H9 (cell line): ENCODE measurements at regions not wholly inside any gene's neighbourhood (a gene's known extent, or its start where the extent isn't known, plus 50 kb on each side); places are given as distances from the start of the nearest gene placed in this dataset.

Experiments
- DNase-seq: peaks from one replicate; pipeline ENCODE4 v3.0.0-alpha.2; 2017
- H2AFZ ChIP-seq: one replicate; pipeline ENCODE4 v1.6.1; 2013; ENCODE audit warnings: mild to moderate bottlenecking, low read length, control low read depth, moderate library complexity
- H2AK5ac ChIP-seq: 2 replicates; pipeline ENCODE4 v1.6.1; 2013; ENCODE audit warnings: low read length, control low read depth, mixed read lengths; ENCODE audit not compliant: insufficient read length
- H2BK120ac ChIP-seq: one replicate; pipeline ENCODE4 v1.6.1; 2013; ENCODE audit warnings: low read depth, mild to moderate bottlenecking, low read length, control low read depth, inconsistent platforms; ENCODE audit not compliant: poor library complexity, severe bottlenecking
- H2BK12ac ChIP-seq: 2 replicates; pipeline ENCODE4 v1.6.1; 2013; ENCODE audit warnings: low read length, control low read depth, mixed read lengths, low read depth; ENCODE audit not compliant: insufficient read length
- H2BK15ac ChIP-seq: 2 replicates; pipeline ENCODE4 v1.6.1; 2013; ENCODE audit warnings: low read depth, low read length, control low read depth
- H2BK20ac ChIP-seq: one replicate; pipeline ENCODE4 v1.6.1; 2013; ENCODE audit warnings: low read depth, mild to moderate bottlenecking, low read length, control low read depth, inconsistent platforms; ENCODE audit not compliant: poor library complexity, severe bottlenecking
- H2BK5ac ChIP-seq: 2 replicates; pipeline ENCODE4 v1.6.1; 2013; ENCODE audit warnings: low read length, control low read depth, mixed read lengths; ENCODE audit not compliant: insufficient read length
- H3K14ac ChIP-seq: 2 replicates; pipeline ENCODE4 v1.6.1; 2013; ENCODE audit warnings: low read length, control low read depth; ENCODE audit not compliant: insufficient read depth
- H3K18ac ChIP-seq: 2 replicates; pipeline ENCODE4 v1.6.1; 2013; ENCODE audit warnings: low read depth, mild to moderate bottlenecking, mixed read lengths, low read length, control low read depth; ENCODE audit not compliant: insufficient read length
- H3K23ac ChIP-seq: 2 replicates; pipeline ENCODE4 v1.6.1; 2013; ENCODE audit warnings: low read length, control low read depth, mixed read lengths, low read depth; ENCODE audit not compliant: insufficient read length
- H3K23me2 ChIP-seq: 2 replicates; pipeline ENCODE4 v1.6.1; 2013; ENCODE audit warnings: low read depth, mild to moderate bottlenecking, mixed read lengths, low read length, control low read depth; ENCODE audit not compliant: insufficient read length, poor library complexity, severe bottlenecking
- H3K27ac ChIP-seq: 2 replicates; pipeline ENCODE4 v1.5.1; 2013; ENCODE audit warnings: low read length, control low read depth, mixed read lengths, low read depth; ENCODE audit not compliant: insufficient read length
- H3K27me3 ChIP-seq: 2 replicates; pipeline ENCODE4 v1.6.1; 2013; ENCODE audit warnings: low read length, control low read depth, inconsistent platforms; ENCODE audit not compliant: insufficient read depth
- H3K4ac ChIP-seq: 2 replicates; pipeline ENCODE4 v1.6.1; 2013; ENCODE audit warnings: low read depth, mild to moderate bottlenecking, control low read depth, inconsistent platforms, low read length, moderate library complexity
- H3K4me1 ChIP-seq: 2 replicates; pipeline ENCODE4 v1.6.1; 2013; ENCODE audit warnings: low read length, control low read depth, inconsistent platforms; ENCODE audit not compliant: insufficient read depth
- H3K4me2 ChIP-seq: 2 replicates; pipeline ENCODE4 v1.6.1; 2013; ENCODE audit warnings: low read length, control low read depth, mixed read lengths; ENCODE audit not compliant: insufficient read length, insufficient read depth
- H3K56ac ChIP-seq: 2 replicates; pipeline ENCODE4 v1.6.1; 2013; ENCODE audit warnings: low read depth, mild to moderate bottlenecking, mixed read lengths, low read length, control low read depth; ENCODE audit not compliant: insufficient read length
- H3K79me1 ChIP-seq: 2 replicates; pipeline ENCODE4 v1.6.1; 2013; ENCODE audit warnings: low read depth, mild to moderate bottlenecking, moderate library complexity, low read length, control low read depth, inconsistent platforms; ENCODE audit not compliant: insufficient read depth, poor library complexity, severe bottlenecking
- H3K79me2 ChIP-seq: 2 replicates; pipeline ENCODE4 v1.6.1; 2013; ENCODE audit warnings: low read length, control low read depth, inconsistent platforms; ENCODE audit not compliant: insufficient read depth
- H3K9ac ChIP-seq: 2 replicates; pipeline ENCODE4 v1.6.1; 2013; ENCODE audit warnings: low read length, control low read depth, mixed read lengths; ENCODE audit not compliant: insufficient read length; ENCODE audit errors: extremely low read depth
- H3K9me3 ChIP-seq: one replicate; pipeline ENCODE4 v1.6.1; 2013; ENCODE audit warnings: low read depth, low read length, inconsistent platforms; ENCODE audit not compliant: control insufficient read depth
- H3T11ph ChIP-seq: one replicate; pipeline ENCODE4 v1.6.1; 2013; ENCODE audit warnings: mild to moderate bottlenecking, low read length, control low read depth, inconsistent platforms
- H4K20me1 ChIP-seq: one replicate; pipeline ENCODE4 v1.6.1; 2013; ENCODE audit not compliant: control insufficient read depth, insufficient read length, insufficient read depth
- H4K5ac ChIP-seq: 2 replicates; pipeline ENCODE4 v1.6.1; 2013; ENCODE audit warnings: low read depth, mild to moderate bottlenecking, mixed read lengths, low read length, control low read depth; ENCODE audit not compliant: insufficient read length
- H4K8ac ChIP-seq: replicated peaks from 2 replicates; pipeline ENCODE4 v1.6.1; 2013; ENCODE audit warnings: low read length, control low read depth, mixed read lengths, low read depth; ENCODE audit not compliant: insufficient read length
- H4K91ac ChIP-seq: 2 replicates; pipeline ENCODE4 v1.6.1; 2013; ENCODE audit warnings: low read depth, mild to moderate bottlenecking, moderate library complexity, mixed read lengths, low read length, control low read depth; ENCODE audit not compliant: insufficient read length
- H3K27ac Mint-ChIP-seq, 3 experiments: 2 replicates in 2 of 3; 3 replicates in 1 of 3; pipeline ENCODE4 v1.8.0; 2020 to 2021; ENCODE audit warnings: mixed read lengths in 3 of 3, mild to moderate bottlenecking in 1 of 3, moderate library complexity in 1 of 3
- H3K27me3 Mint-ChIP-seq: 2 replicates; pipeline ENCODE4 v1.8.0; 2021; ENCODE audit warnings: low read depth, mild to moderate bottlenecking, moderate library complexity, mixed read lengths
- H3K36me3 Mint-ChIP-seq, 3 experiments: 2 replicates in 2 of 3; 3 replicates in 1 of 3; pipeline ENCODE4 v1.8.0; 2020 to 2021; ENCODE audit warnings: low read depth in 3 of 3, mixed read lengths in 3 of 3; ENCODE audit not compliant: insufficient read depth in 1 of 3
- H3K4me1 Mint-ChIP-seq, 2 experiments: 2 replicates each; pipeline ENCODE4 v1.8.0; 2020; ENCODE audit warnings: mixed read lengths in 2 of 2
- H3K4me3 Mint-ChIP-seq, 2 experiments: 2 replicates in 1 of 2; 3 replicates in 1 of 2; pipeline ENCODE4 v1.8.0; 2020 to 2021; ENCODE audit warnings: mild to moderate bottlenecking in 2 of 2, mixed read lengths in 2 of 2, moderate library complexity in 1 of 2
- H3K9me3 Mint-ChIP-seq, 2 experiments: 2 replicates in 1 of 2; 3 replicates in 1 of 2; pipeline ENCODE4 v1.8.0; 2020; ENCODE audit warnings: mild to moderate bottlenecking in 2 of 2, mixed read lengths in 2 of 2, moderate library complexity in 1 of 2
- WGBS: extraction: QIAGEN DNeasy Blood & Tissue Kit; methylation state at CpG from one replicate; pipeline ENCODE4 v1.1.7; 2013; ENCODE audit warnings: missing lambda C conversion rate, low lambda C conversion rate, mixed read lengths; ENCODE audit not compliant: insufficient read length; ENCODE audit errors: extremely low coverage; 5-methylcytosine and 5-hydroxymethylcytosine counted together
- TF ChIP-seq, protein P1 (sequence below): fragments of 200-600 bp; sonication (generic); conservative IDR thresholded peaks from 3 replicates; pipeline ENCODE4 v1.8.0; 2021; ENCODE audit warnings: antibody characterized with exemption, mild to moderate bottlenecking

DNA sequence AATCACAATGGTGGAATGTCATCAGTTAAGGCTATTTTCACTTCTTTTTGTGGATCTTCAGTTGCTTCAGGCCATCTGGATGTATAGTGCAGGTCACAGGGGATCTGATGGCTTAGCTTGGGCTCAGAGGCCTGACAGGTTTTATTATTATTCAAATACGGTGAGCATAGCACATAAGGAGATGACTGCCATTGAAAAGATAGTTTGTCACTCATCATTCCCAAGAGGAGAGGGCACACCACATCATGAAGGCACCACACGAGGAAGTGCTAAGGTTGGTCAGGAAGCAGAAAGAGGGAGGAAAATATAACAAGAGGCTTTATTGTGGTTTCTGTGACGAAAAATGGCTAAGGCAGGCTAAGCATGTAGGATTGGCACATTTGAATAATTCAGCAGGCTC is 131.4 kb downstream of the CD8B2 start:
- Histone ChIP-seq H3K79me1 (no peaks in the 10 kb centered on the region), H2BK20ac (no peak overlapping the region), H2BK5ac (no peak overlapping the region), H3K27ac (no peak overlapping the region), H4K20me1 (no peaks in the 10 kb centered on the region), H3K23me2 (no peaks in the 10 kb centered on the region), H3K4ac (no peak overlapping the region), H3K23ac (no peak overlapping the region), H3K9ac (no peak overlapping the region), H2AK5ac (no peak overlapping the region), H2BK15ac (no peak overlapping the region), H2BK120ac (no peak overlapping the region), H4K5ac (no peak overlapping the region), H3K27me3 (no peaks in the 10 kb centered on the region), H3T11ph (no peak overlapping the region), H3K56ac (no peak overlapping the region), H2BK12ac (no peak overlapping the region), H3K4me2 (no peak overlapping the region), H3K79me2 (no peaks in the 10 kb centered on the region), H2AFZ (no peak overlapping the region), H3K14ac (no peak overlapping the region), H4K8ac (no peak overlapping the region), H3K18ac (no peak overlapping the region), H3K9me3 (no peaks in the 10 kb centered on the region), H3K4me1 (peaks cover 5% of the 10 kb centered on the region), H4K91ac (no peak overlapping the region)
- TF ChIP-seq, protein P1, sequence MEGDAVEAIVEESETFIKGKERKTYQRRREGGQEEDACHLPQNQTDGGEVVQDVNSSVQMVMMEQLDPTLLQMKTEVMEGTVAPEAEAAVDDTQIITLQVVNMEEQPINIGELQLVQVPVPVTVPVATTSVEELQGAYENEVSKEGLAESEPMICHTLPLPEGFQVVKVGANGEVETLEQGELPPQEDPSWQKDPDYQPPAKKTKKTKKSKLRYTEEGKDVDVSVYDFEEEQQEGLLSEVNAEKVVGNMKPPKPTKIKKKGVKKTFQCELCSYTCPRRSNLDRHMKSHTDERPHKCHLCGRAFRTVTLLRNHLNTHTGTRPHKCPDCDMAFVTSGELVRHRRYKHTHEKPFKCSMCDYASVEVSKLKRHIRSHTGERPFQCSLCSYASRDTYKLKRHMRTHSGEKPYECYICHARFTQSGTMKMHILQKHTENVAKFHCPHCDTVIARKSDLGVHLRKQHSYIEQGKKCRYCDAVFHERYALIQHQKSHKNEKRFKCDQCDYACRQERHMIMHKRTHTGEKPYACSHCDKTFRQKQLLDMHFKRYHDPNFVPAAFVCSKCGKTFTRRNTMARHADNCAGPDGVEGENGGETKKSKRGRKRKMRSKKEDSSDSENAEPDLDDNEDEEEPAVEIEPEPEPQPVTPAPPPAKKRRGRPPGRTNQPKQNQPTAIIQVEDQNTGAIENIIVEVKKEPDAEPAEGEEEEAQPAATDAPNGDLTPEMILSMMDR, result no peak
- no peaks in the 10 kb centered on the region for H3K36me3 Mint-ChIP-seq
- H3K27me3 Mint-ChIP-seq, result no peaks in the 10 kb centered on the region
- WGBS, result no CpG with 5 or more reads among the region's 3 CpGs
- no peaks in the 10 kb centered on the region for H3K9me3 Mint-ChIP-seq
- DNase-seq, result no peak
- H3K4me3 Mint-ChIP-seq, result no peak overlapping the region
- peaks cover 17 to 23% of the 10 kb centered on the region in 2 experiments for H3K4me1 Mint-ChIP-seq
- H3K27ac Mint-ChIP-seq, result peak overlapping the region in 1 of 3 experiments; percentile 15; a peak in 3 of 7 replicates
